Lower leg skin (tissue), 3 donors: ENCODE measurements at regions not wholly inside any gene's neighbourhood (a gene's known extent, or its start where the extent isn't known, plus 50 kb on each side); places are given as distances from the start of the nearest gene placed in this dataset.

Source experiments
- POLR2A ChIP-seq, 2 donors: fragments of 450-650 bp; IDR thresholded peaks; one replicate each; pipeline ENCODE4 v1.6.1; 2016 to 2017; ENCODE audit warnings: antibody characterized with exemption in 2 of 2, mild to moderate bottlenecking in 1 of 2, moderate library complexity in 1 of 2
- TF ChIP-seq, protein P1 (sequence below), 3 donors: fragments of 450-650 bp; IDR thresholded peaks; one replicate each; pipeline ENCODE4 v1.5.1; 2016; ENCODE audit warnings: antibody characterized with exemption in 3 of 3, mild to moderate bottlenecking in 3 of 3, moderate library complexity in 2 of 3

DNA sequence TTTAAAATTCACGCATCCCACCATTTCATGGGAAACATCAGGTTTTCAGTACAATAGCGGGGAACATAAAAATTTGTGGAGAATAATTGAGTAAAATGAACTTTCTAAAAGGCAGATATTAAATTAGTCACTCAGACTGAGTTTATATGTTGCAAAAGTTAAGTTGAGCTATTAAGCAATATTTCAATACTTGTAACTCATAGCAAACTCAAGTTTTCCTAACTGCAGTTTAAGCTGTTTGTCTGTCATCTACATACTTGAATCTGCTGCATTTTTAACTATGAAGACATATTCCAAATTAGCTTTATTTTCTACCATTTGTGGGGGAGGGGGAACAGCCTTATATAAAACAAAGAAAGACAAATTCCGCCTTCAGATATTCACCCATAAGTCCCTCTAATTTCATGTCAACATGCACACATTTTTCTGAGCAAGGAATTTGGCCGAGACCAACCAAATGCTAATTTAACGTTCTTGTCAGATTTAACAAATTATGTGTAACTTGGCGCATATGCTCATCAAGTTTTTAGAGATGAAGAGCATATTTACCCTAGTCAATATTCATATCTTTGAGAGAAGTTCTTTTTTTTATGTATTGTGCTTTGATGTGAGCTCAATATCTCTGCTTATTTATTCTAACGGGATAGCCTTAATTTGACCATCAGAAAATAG, 462.9 kb downstream of the TXNL1 start:
- TF ChIP-seq POLR2A (IDR thresholded peaks at IDR 0.05), result no peak
- TF ChIP-seq, protein P1, sequence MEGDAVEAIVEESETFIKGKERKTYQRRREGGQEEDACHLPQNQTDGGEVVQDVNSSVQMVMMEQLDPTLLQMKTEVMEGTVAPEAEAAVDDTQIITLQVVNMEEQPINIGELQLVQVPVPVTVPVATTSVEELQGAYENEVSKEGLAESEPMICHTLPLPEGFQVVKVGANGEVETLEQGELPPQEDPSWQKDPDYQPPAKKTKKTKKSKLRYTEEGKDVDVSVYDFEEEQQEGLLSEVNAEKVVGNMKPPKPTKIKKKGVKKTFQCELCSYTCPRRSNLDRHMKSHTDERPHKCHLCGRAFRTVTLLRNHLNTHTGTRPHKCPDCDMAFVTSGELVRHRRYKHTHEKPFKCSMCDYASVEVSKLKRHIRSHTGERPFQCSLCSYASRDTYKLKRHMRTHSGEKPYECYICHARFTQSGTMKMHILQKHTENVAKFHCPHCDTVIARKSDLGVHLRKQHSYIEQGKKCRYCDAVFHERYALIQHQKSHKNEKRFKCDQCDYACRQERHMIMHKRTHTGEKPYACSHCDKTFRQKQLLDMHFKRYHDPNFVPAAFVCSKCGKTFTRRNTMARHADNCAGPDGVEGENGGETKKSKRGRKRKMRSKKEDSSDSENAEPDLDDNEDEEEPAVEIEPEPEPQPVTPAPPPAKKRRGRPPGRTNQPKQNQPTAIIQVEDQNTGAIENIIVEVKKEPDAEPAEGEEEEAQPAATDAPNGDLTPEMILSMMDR (IDR thresholded peaks at IDR 0.05), result no peak
